HepG2 (cell line): ENCODE measurements at regions not wholly inside any gene's neighbourhood (a gene's known extent, or its start where the extent isn't known, plus 50 kb on each side); places are given as distances from the start of the nearest gene placed in this dataset.

Source experiments
- ATAC-seq: fragments of 200-7000 bp; cut with Tn5 transposase; 3 replicates; pipeline ENCODE4 v1.9.1; 2020; ENCODE audit warnings: mild to moderate bottlenecking, moderate library complexity
- BruUV-seq: library from RNA; stranded (reverse); fragments of 400-500 nt; replicated peaks from 2 replicates; lab custom pipeline; 2021; lab: Mats Ljungman, UMichigan
- CTCF ChIA-PET: fragments of 300-600 bp; formaldehyde crosslinking; extraction: SDS; loops from one replicate; lab custom pipeline; 2021; ENCODE audit warnings: low total read pairs, inconsistent platforms, low intra/inter-chr PET ratio; lab: Yijun Ruan, JAX
- POLR2A ChIA-PET: fragments of 350-600 bp; sonication (Branson Sonifier 250); formaldehyde crosslinking; loops from one replicate; lab custom pipeline; 2020; ENCODE audit warnings: antibody characterized with exemption, inconsistent platforms; lab: Yijun Ruan, JAX
- DNase-seq: peaks from one replicate; pipeline ENCODE4 v3.0.0-alpha.2; 2015; ENCODE audit warnings: low spot score
- FAIRE-seq: peaks from 3 replicates; lab custom pipeline; 2011; peaks lifted over from hg19 to GRCh38; lab: Jason Lieb, UNC
- H2AFZ ChIP-seq: one replicate; pipeline ENCODE4 v1.6.1; 2011; ENCODE audit warnings: low read length, inconsistent platforms
- H3K27ac ChIP-seq: fragments of 300-600 bp; 3 replicates; pipeline ENCODE4 v1.8.0; 2011; ENCODE audit warnings: mixed run types, mild to moderate bottlenecking, mixed read lengths, low read length, inconsistent platforms; ENCODE audit not compliant: insufficient read depth; ENCODE audit errors: extremely low read length
- H3K27me3 ChIP-seq, 2 experiments: fragments of 200-600 bp in 1 of 2; 2 replicates in 1 of 2; 3 replicates in 1 of 2; pipeline versions ENCODE4 v1.6.0 to v1.8.0; 2011; ENCODE audit warnings: low read length in 2 of 2, mild to moderate bottlenecking in 2 of 2, moderate library complexity in 2 of 2, inconsistent platforms in 1 of 2; ENCODE audit not compliant: insufficient read depth in 2 of 2, control insufficient read depth in 1 of 2
- H3K36me3 ChIP-seq, 2 experiments: fragments of 200-600 bp in 1 of 2; replicated peaks in 1 of 2; 2 replicates in 1 of 2; 3 replicates in 1 of 2; pipeline versions ENCODE4 v1.5.1 to v1.8.0; 2011; ENCODE audit warnings: low read length in 2 of 2, inconsistent platforms in 1 of 2; ENCODE audit not compliant: insufficient read depth in 2 of 2, control insufficient read depth in 1 of 2
- H3K4me1 ChIP-seq: 2 replicates; pipeline ENCODE4 v1.5.1; 2012; ENCODE audit warnings: low read length, inconsistent platforms; ENCODE audit not compliant: insufficient read depth
- H3K4me2 ChIP-seq: 2 replicates; pipeline ENCODE4 v1.6.0; 2011; ENCODE audit warnings: low read depth, low read length, inconsistent platforms
- H3K4me3 ChIP-seq, 3 experiments: fragments of 200-600 bp in 1 of 3; sonication (generic), shearing (Covaris generic) in 1 of 3; replicated peaks in 1 of 3; 2 replicates each; pipeline ENCODE4 v1.5.1; 2011 to 2016; ENCODE audit warnings: low read length in 3 of 3, inconsistent platforms in 2 of 3, low read depth in 2 of 3, mild to moderate bottlenecking in 2 of 3, control low read depth in 1 of 3, mixed read lengths in 1 of 3; ENCODE audit not compliant: insufficient read depth in 1 of 3
- H3K79me2 ChIP-seq: one replicate; pipeline ENCODE4 v1.6.1; 2011; ENCODE audit warnings: low read length, inconsistent platforms; ENCODE audit not compliant: insufficient read depth
- H3K9ac ChIP-seq: 2 replicates; pipeline ENCODE4 v1.6.0; 2011; ENCODE audit warnings: mild to moderate bottlenecking, low read depth, low read length, inconsistent platforms; ENCODE audit not compliant: insufficient read depth
- H3K9me3 ChIP-seq: 2 replicates; pipeline ENCODE4 v1.5.1; 2012; ENCODE audit warnings: mild to moderate bottlenecking, low read length
- H4K20me1 ChIP-seq: 2 replicates; pipeline ENCODE4 v1.6.0; 2011; ENCODE audit warnings: inconsistent platforms, mild to moderate bottlenecking, low read length, moderate library complexity; ENCODE audit not compliant: insufficient read depth
- AFF4 ChIP-seq: sonication (generic); formaldehyde crosslinking; IDR thresholded peaks from 2 replicates; pipeline ENCODE4 v1.4.0; 2020; ENCODE audit warnings: missing genetic modification reagents
- KAT2B ChIP-seq: fragments of 150-350 bp; IDR thresholded peaks from 2 replicates; pipeline ENCODE4 v1.6.1; 2014; ENCODE audit warnings: low read depth, low read length, borderline replicate concordance
- MAFF ChIP-seq: IDR thresholded peaks from 2 replicates; pipeline ENCODE4 v1.6.1; 2011; ENCODE audit warnings: low read depth, low read length, improper control_type of control experiment
- MAFK ChIP-seq, 2 experiments: IDR thresholded peaks in 1 of 2; conservative IDR thresholded peaks in 1 of 2; 2 replicates each; pipeline ENCODE4 v1.6.1; 2011; ENCODE audit warnings: improper control_type of control experiment in 2 of 2, low read length in 2 of 2
- MATR3 ChIP-seq: sonication (generic); formaldehyde crosslinking; IDR thresholded peaks from 2 replicates; pipeline ENCODE4 v1.4.0; 2020; ENCODE audit warnings: missing genetic modification reagents
- MXI1 ChIP-seq: IDR thresholded peaks from 3 replicates; pipeline ENCODE4 v1.6.1; 2012; ENCODE audit warnings: low read depth, low read length, inconsistent platforms, borderline replicate concordance
- PHF20 ChIP-seq: sonication (generic); formaldehyde crosslinking; IDR thresholded peaks from 2 replicates; pipeline ENCODE4 v1.5.0; 2020; ENCODE audit warnings: mild to moderate bottlenecking, missing genetic modification reagents
- RFXANK ChIP-seq: IDR thresholded peaks from 2 replicates; pipeline ENCODE4 v1.6.1; 2016
- SAFB2 ChIP-seq: sonication (generic); formaldehyde crosslinking; IDR thresholded peaks from 2 replicates; pipeline ENCODE4 v1.5.1; 2020; ENCODE audit warnings: missing genetic modification reagents, low read depth, mild to moderate bottlenecking, borderline replicate concordance
- SIN3A ChIP-seq: IDR thresholded peaks from 2 replicates; pipeline ENCODE4 v1.6.1; 2011; ENCODE audit warnings: low read depth, mild to moderate bottlenecking, control low read depth, low read length, borderline replicate concordance
- SMAD3 ChIP-seq: sonication (generic); formaldehyde crosslinking; IDR thresholded peaks from 2 replicates; pipeline ENCODE4 v1.4.0; 2020; ENCODE audit warnings: missing genetic modification reagents
- SRY ChIP-seq: sonication (generic); formaldehyde crosslinking; IDR thresholded peaks from 2 replicates; pipeline ENCODE4 v1.8.0; 2022; ENCODE audit warnings: mild to moderate bottlenecking, missing genetic modification reagents
- ZBTB8A ChIP-seq: sonication (generic); formaldehyde crosslinking; IDR thresholded peaks from 2 replicates; pipeline ENCODE4 v1.4.0; 2020; ENCODE audit warnings: mild to moderate bottlenecking, low read depth, missing genetic modification reagents, borderline replicate concordance
- ZNF207 ChIP-seq: fragments of 450-650 bp; IDR thresholded peaks from 2 replicates; pipeline ENCODE4 v1.6.1; 2016; ENCODE audit warnings: antibody characterized with exemption, borderline replicate concordance
- ZNF350 ChIP-seq: sonication (generic); formaldehyde crosslinking; IDR thresholded peaks from 2 replicates; pipeline ENCODE4 v1.4.0; 2020; ENCODE audit warnings: mild to moderate bottlenecking, low read depth, missing genetic modification reagents, borderline replicate concordance
- ZNF543 ChIP-seq: sonication (generic); formaldehyde crosslinking; IDR thresholded peaks from 2 replicates; pipeline ENCODE4 v1.4.0; 2020; ENCODE audit warnings: mild to moderate bottlenecking, missing genetic modification reagents
- ZNF7 ChIP-seq: IDR thresholded peaks from 2 replicates; pipeline ENCODE4 v1.6.1; 2016; ENCODE audit warnings: missing biosample characterization, missing genetic modification reagents
- WGBS: methylation state at CpG from one replicate; pipeline ENCODE4 v1.1.6; 2017; ENCODE audit warnings: low lambda C conversion rate; 5-methylcytosine and 5-hydroxymethylcytosine counted together
- in situ Hi-C: cut with HindIII; loops from 2 replicates; pipeline ENCODE4 v1.10.0; 2017; ENCODE audit warnings: low pct_unique_long_range_greater_than_20kb; ENCODE audit not compliant: extremely low pct_ligation_motif_present
- intact Hi-C: fragments of 100-400 bp; cut with micrococcal nuclease; formaldehyde crosslinking; loops from one replicate; pipeline ENCODE4 v1.10.0; 2022; ENCODE audit not compliant: unreplicated experiment
- TF ChIP-seq, protein P1 (sequence below): sonication (generic); formaldehyde crosslinking; IDR thresholded peaks from 2 replicates; pipeline ENCODE4 v1.4.0; 2020; ENCODE audit warnings: missing genetic modification reagents

DNA sequence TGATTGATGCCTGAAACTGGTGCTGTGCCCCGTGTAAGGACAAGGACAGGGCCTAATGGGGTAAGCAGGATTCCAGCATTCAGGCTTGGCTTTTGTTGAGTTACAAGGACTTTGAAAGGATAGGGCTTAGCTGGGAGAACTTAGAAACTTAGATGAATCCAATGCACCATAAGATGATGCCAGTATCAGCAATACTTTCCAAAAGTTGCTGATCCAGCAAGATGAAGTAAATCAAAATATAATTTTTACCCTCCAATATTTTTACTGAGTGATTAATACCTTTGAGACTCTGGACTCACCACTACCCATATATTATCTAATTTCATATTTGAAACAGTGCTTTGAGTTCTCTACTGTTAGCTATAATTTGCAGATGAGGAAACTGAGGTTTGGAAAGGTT, 354.5 kb upstream of the ATP5MC3 start:
- H3K27me3 ChIP-seq = no peaks in the 10 kb centered on the region
- H3K9me3 ChIP-seq = no peaks in the 10 kb centered on the region
- no peak overlapping the region for H3K4me2 ChIP-seq
- no peak overlapping the region for H3K27ac ChIP-seq
- DNase-seq = no peak
- POLR2A ChIA-PET = no interaction called here
- in situ Hi-C loops (no loop called here), intact Hi-C loops (no loop called here)
- H3K4me3 ChIP-seq = no peak overlapping the region
- no peak overlapping the region for H2AFZ ChIP-seq
- H4K20me1 ChIP-seq = no peaks in the 10 kb centered on the region
- H3K36me3 ChIP-seq = no peaks in the 10 kb centered on the region
- TF ChIP-seq SMAD3 = no peak
- TF ChIP-seq SRY (CRISPR knock-in tag) = no peak
- TF ChIP-seq MAFK (conservative IDR thresholded peaks at IDR 0.05 in 1 of 2, IDR thresholded peaks at IDR 0.05 in 1 of 2; ENCODE audit: low read length in 2 of 2) = peak; percentile 62 to 72
- peak; percentile 54 for TF ChIP-seq MAFF
- no peak for TF ChIP-seq SIN3A
- no peak for TF ChIP-seq KAT2B
- no peak for TF ChIP-seq ZBTB8A (CRISPR knock-in tag)
- TF ChIP-seq, all 625 proteins: peak for 2
- BruUV-seq = no TSS peak
- Histone ChIP-seq H3K79me2 (no peaks in the 10 kb centered on the region), H3K9ac (no peak overlapping the region), H3K4me1 (no peaks in the 10 kb centered on the region)
- ATAC-seq (no peak), FAIRE-seq (no peak)
- CTCF ChIA-PET = no interaction called here
- WGBS = 0% methylated on average over 1 of the region's 1 CpG

GRCh38 chr2:175535631-175536030, 354.1 kb upstream of the ATP5MC3 start:
- in situ Hi-C loops = no loop called here
- WGBS = 26% methylated on average over 4 of the region's 4 CpGs
- TF ChIP-seq AFF4 (CRISPR knock-in tag) = no peak
- no peak for TF ChIP-seq RFXANK (CRISPR knock-in tag)
- TF ChIP-seq, protein P1, sequence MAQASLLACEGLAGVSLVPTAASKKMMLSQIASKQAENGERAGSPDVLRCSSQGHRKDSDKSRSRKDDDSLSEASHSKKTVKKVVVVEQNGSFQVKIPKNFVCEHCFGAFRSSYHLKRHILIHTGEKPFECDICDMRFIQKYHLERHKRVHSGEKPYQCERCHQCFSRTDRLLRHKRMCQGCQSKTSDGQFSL = no peak
- no peak for TF ChIP-seq MATR3
- TF ChIP-seq MXI1 = no peak
- TF ChIP-seq ZNF207 = no peak
- TF ChIP-seq PHF20 (CRISPR knock-in tag) = no peak
- no peak for TF ChIP-seq ZNF543 (CRISPR knock-in tag)
- TF ChIP-seq ZNF7 (CRISPR knock-in tag) = no peak
- no peak for TF ChIP-seq ZNF350
- TF ChIP-seq SAFB2 (CRISPR knock-in tag) = no peak

More at GRCh38 chr2:175535631-175536030, 354.1 kb upstream of the ATP5MC3 start:
- no peak overlapping the region for H2AFZ ChIP-seq
- no peaks in the 10 kb centered on the region for H3K36me3 ChIP-seq
- no peak for FAIRE-seq
- ChIA-PET CTCF (no interaction called here), POLR2A (no interaction called here)
- H3K27me3 ChIP-seq = no peaks in the 10 kb centered on the region
- no TSS peak for BruUV-seq
- intact Hi-C loops = no loop called here
- no peak overlapping the region for H3K4me2 ChIP-seq
- no peak for ATAC-seq
- H3K9me3 ChIP-seq = no peaks in the 10 kb centered on the region
- DNase-seq = no peak
- no peaks in the 10 kb centered on the region for H4K20me1 ChIP-seq
- H3K9ac ChIP-seq = no peak overlapping the region
- no peak overlapping the region for H3K4me3 ChIP-seq
- no peaks in the 10 kb centered on the region for H3K4me1 ChIP-seq
- no peaks in the 10 kb centered on the region for H3K79me2 ChIP-seq
- no peak overlapping the region for H3K27ac ChIP-seq
